Heart left ventricle (tissue), 16 donors: ENCODE measurements at regions not wholly inside any gene's neighbourhood (a gene's known extent, or its start where the extent isn't known, plus 50 kb on each side); places are given as distances from the start of the nearest gene placed in this dataset.

ENCODE experiments used
- ATAC-seq, 4 donors: fragments of 200-7000 bp; cut with Tn5 transposase; one replicate each; pipeline ENCODE4 v1.9.1; 2020 to 2022; ENCODE audit warnings: moderate library complexity in 4 of 4, mild to moderate bottlenecking in 3 of 4, moderate number of reproducible peaks in 1 of 4
- DNase-seq, 5 donors: peaks; one replicate each; pipeline ENCODE4 v3.0.0-alpha.2; 2020
- H3K27ac ChIP-seq, 12 donors: fragments of 200-600 bp; sonication (generic) in 4 of 12; one replicate each; pipeline versions ENCODE4 v1.5.0 to v1.8.0; 2016 to 2022; ENCODE audit warnings: mild to moderate bottlenecking in 2 of 12
- H3K27me3 ChIP-seq, 9 donors: fragments of 200-600 bp; sonication (generic) in 2 of 9; one replicate each; pipeline versions ENCODE4 v1.5.1 to v1.8.0; 2016 to 2022; ENCODE audit warnings: mild to moderate bottlenecking in 3 of 9
- H3K36me3 ChIP-seq, 9 donors: fragments of 200-600 bp; sonication (generic) in 2 of 9; one replicate each; pipeline versions ENCODE4 v1.5.0 to v1.8.0; 2018 to 2022; ENCODE audit warnings: mild to moderate bottlenecking in 2 of 9
- H3K4me1 ChIP-seq, 12 donors: fragments of 200-600 bp; sonication (generic) in 4 of 12; one replicate each; pipeline versions ENCODE4 v1.5.0 to v1.8.0; 2016 to 2022; ENCODE audit warnings: mild to moderate bottlenecking in 3 of 12
- H3K4me3 ChIP-seq, 12 donors: fragments of 200-600 bp; sonication (generic) in 4 of 12; one replicate each; pipeline versions ENCODE4 v1.5.0 to v1.8.0; 2017 to 2022; ENCODE audit warnings: mild to moderate bottlenecking in 9 of 12, moderate library complexity in 4 of 12
- H3K9me3 ChIP-seq, 12 donors: fragments of 200-600 bp; sonication (generic) in 4 of 12; one replicate each; pipeline versions ENCODE4 v1.5.0 to v1.8.0; 2016 to 2022; ENCODE audit warnings: mild to moderate bottlenecking in 1 of 12
- CTCF ChIP-seq, 12 donors: fragments of 200-600 bp; sonication (generic) in 4 of 12; IDR thresholded peaks; one replicate each; pipeline versions ENCODE4 v1.5.0 to v1.8.0; 2018 to 2022; ENCODE audit warnings: antibody characterized with exemption in 12 of 12, mild to moderate bottlenecking in 5 of 12
- POLR2A ChIP-seq, 2 donors: fragments of 450-650 bp; IDR thresholded peaks; one replicate each; pipeline ENCODE4 v1.6.1; 2017; ENCODE audit warnings: antibody characterized with exemption in 2 of 2, mild to moderate bottlenecking in 2 of 2, moderate library complexity in 2 of 2
- WGBS, 4 donors: extraction: QIAGEN DNeasy Blood & Tissue Kit in 2 of 4; methylation state at CpG; one replicate each; pipeline versions ENCODE4 v1.1.5 to v1.1.7; 2013 to 2018; 5-methylcytosine and 5-hydroxymethylcytosine counted together
- intact Hi-C, 10 donors: fragments of 100-400 bp; cut with DNase I; formaldehyde crosslinking; loops; one replicate each; pipeline versions ENCODE4 v1.11.1 to v1.14.2; 2022
- donor health status: ischemic (EF 13 %, LVEDD 7.1; RV severe dilation, severe dysfunction).
- donor health status: healthy with polysubstance abuse.
- donor health status: DM: no; HTN: yes; CAD: no.
- donor health status: DM: no; HTN: no; CAD: no.
- donor health status: ischemic (EF 25% LVEDD 6.9; RV normal size, moderate dysfunction).
- donor health status: ischemic (EF 25% LVEDD 5.7; RV mildly dilated, moderate dysfunction).
- donor health status: healthy.
- donor health status: DM: yes; HTN: yes; CAD: no.
- donor health status: ischemic (EF 35%, LVEDD 5.7; RV mildly dilated, moderate dysfunction).
- donor health status: nonischemic (EF 11% LVEDD 7.7; RV severe dilation, severe dysfunction).
- donor health status: DM: yes; HTN: yes; CAD: no.
- donor health status: PGD.
- donor health status: ischemic (EF 29% LVEDD 5.4; RV normal size, mild dysfunction).
- donor health status: nonischemic (EF 23%, LVEDD 6.1; RV moderate dilation, normal function).

GRCh38 chr12:105423237-105423636 is 92.7 kb downstream of the C12orf75 start:
- intact Hi-C loops = loop anchor here in 9 of 10 donors (5.0 to 10.0 kb wide), 10 partner anchors 132 to 859 kb away; partner anchors contain the start of gene NUAK1 (in 4 of the 9)
- Histone ChIP-seq H3K27ac (no peak overlapping the region), H3K4me3 (no peak overlapping the region), H3K27me3 (no peaks in the 10 kb centered on the region), H3K9me3 (no peaks in the 10 kb centered on the region), H3K4me1 (peaks cover 0 to 6% (median 0%) of the 10 kb centered on the region in 12 donors), H3K36me3 (no peaks in the 10 kb centered on the region)
- no peak for DNase-seq
- no peak for TF ChIP-seq CTCF (IDR thresholded peaks at IDR 0.05)
- TF ChIP-seq POLR2A (IDR thresholded peaks at IDR 0.05) = no peak
- ATAC-seq = no peak

- TF ChIP-seq POLR2A (IDR thresholded peaks at IDR 0.05) (no peak), CTCF (IDR thresholded peaks at IDR 0.05) (no peak)
- H3K27ac ChIP-seq = no peak overlapping the region
- H3K4me3 ChIP-seq = no peak overlapping the region
- no peaks in the 10 kb centered on the region for H3K9me3 ChIP-seq
- H3K36me3 ChIP-seq = no peaks in the 10 kb centered on the region
- ATAC-seq (no peak), DNase-seq (no peak)
- intact Hi-C loops = loop anchor here in 9 of 10 donors (5.0 to 10.0 kb wide), 10 partner anchors 131 to 858 kb away; partner anchors contain the start of gene NUAK1 (in 4 of the 9)
- 95 to 96% (median 96%) methylated on average over 7 of the region's 7 CpGs for WGBS, 4 donors
- no peaks in the 10 kb centered on the region for H3K27me3 ChIP-seq
- peaks cover 0 to 6% (median 0%) of the 10 kb centered on the region in 12 donors for H3K4me1 ChIP-seq
Observed at GRCh38 chr12:105423921-105424320, 93.4 kb downstream of the C12orf75 start.

- Histone ChIP-seq H3K27ac (no peak overlapping the region), H3K4me1 (peaks cover 0 to 6% (median 0%) of the 10 kb centered on the region in 12 donors), H3K9me3 (no peaks in the 10 kb centered on the region), H3K27me3 (no peaks in the 10 kb centered on the region), H3K4me3 (no peak overlapping the region), H3K36me3 (no peaks in the 10 kb centered on the region)
- ATAC-seq (no peak), DNase-seq (no peak)
- intact Hi-C loops = loop anchor here in 4 of 10 donors (10.0 kb wide), 3 partner anchors 129 to 279 kb away; no protein-coding TSS in a partner anchor
- 93 to 99% (median 94%) methylated on average over 7 of the region's 7 CpGs for WGBS, 4 donors
- TF ChIP-seq CTCF (IDR thresholded peaks at IDR 0.05) = no peak
- TF ChIP-seq POLR2A (IDR thresholded peaks at IDR 0.05) = no peak
Observed at GRCh38 chr12:105425254-105426174, 95.0 kb downstream of the C12orf75 start.

- Histone ChIP-seq H3K4me1 (no peaks in the 10 kb centered on the region), H3K36me3 (no peaks in the 10 kb centered on the region), H3K27ac (no peak overlapping the region), H3K27me3 (no peaks in the 10 kb centered on the region), H3K4me3 (no peak overlapping the region), H3K9me3 (no peaks in the 10 kb centered on the region)
- intact Hi-C loops = loop anchor here in 4 of 10 donors (10.0 kb wide), 3 partner anchors 128 to 278 kb away; no protein-coding TSS in a partner anchor
- no peak for TF ChIP-seq POLR2A (IDR thresholded peaks at IDR 0.05)
- no peak for TF ChIP-seq CTCF (IDR thresholded peaks at IDR 0.05)
- no peak for ATAC-seq
- DNase-seq = no peak
- 93 to 98% (median 97%) methylated on average over 3 of the region's 3 CpGs for WGBS, 4 donors
Observed at GRCh38 chr12:105426766-105427165, 96.3 kb downstream of the C12orf75 start.
